BLaER1 (cell line): ENCODE measurements at regions not wholly inside any gene's neighbourhood (a gene's known extent, or its start where the extent isn't known, plus 50 kb on each side); places are given as distances from the start of the nearest gene placed in this dataset.
"Not testable (repeated sequence)": the region's sequence is repeated elsewhere in the genome, so short reads cannot be mapped to it uniquely, and the experiment has no call there.

Experiments
- H3K27ac ChIP-seq: shearing (Covaris generic); formaldehyde crosslinking; 2 replicates; pipeline ENCODE4 v1.8.1; 2022
- H3K27me3 ChIP-seq: shearing (Covaris generic); formaldehyde crosslinking; 2 replicates; pipeline ENCODE4 v1.8.1; 2022
- H3K36me3 ChIP-seq: shearing (Covaris generic); formaldehyde crosslinking; 2 replicates; pipeline ENCODE4 v1.8.1; 2022
- H3K4me1 ChIP-seq: shearing (Covaris generic); formaldehyde crosslinking; 2 replicates; pipeline ENCODE4 v1.8.1; 2022
- H3K4me2 ChIP-seq: shearing (Covaris generic); formaldehyde crosslinking; 2 replicates; pipeline ENCODE4 v1.8.1; 2022
- H3K4me3 ChIP-seq: shearing (Covaris generic); formaldehyde crosslinking; 2 replicates; pipeline ENCODE4 v1.8.1; 2022
- H3K9ac ChIP-seq: shearing (Covaris generic); formaldehyde crosslinking; 2 replicates; pipeline ENCODE4 v1.8.1; 2022
- H3K9me3 ChIP-seq: shearing (Covaris generic); formaldehyde crosslinking; 2 replicates; pipeline ENCODE4 v1.8.1; 2022
- H4K20me1 ChIP-seq: shearing (Covaris generic); formaldehyde crosslinking; 2 replicates; pipeline ENCODE4 v1.8.1; 2022
- Cebpa-rat ChIP-seq: shearing (Covaris generic); IDR thresholded peaks from 2 replicates; pipeline ENCODE4 v1.8.1; 2022

DNA sequence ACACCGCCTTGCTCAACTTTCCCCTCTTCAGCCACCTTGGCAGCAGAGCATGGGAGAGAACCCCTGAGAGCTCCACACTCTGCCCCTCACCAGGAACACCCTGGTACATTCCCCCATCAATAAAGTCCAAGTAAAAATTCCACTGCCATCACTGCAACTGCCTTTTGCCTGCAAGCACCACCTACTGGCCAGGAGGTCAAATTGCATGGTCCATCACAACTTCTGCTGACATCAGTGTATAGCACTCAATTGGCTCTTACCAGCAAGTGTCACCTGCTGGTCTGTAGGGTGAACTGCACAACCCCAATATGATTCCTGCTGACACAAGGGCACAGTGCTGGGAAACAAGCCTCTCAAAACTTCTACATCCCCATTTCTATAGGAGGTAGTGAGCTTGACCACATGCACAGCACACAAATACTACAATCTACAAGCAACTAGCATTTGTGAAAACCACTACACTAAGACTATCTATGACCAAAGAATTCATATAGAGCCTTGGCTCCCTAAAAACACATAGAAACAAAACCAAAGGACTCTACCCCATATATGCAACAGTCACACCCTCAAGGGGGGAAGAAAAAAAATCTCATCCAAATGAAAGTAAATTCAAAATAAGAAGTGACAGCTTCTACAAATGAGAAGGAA, 69.2 kb downstream of the FASLG start:
- Histone ChIP-seq H3K27me3 (no peaks in the 10 kb centered on the region), H3K9me3 (peaks cover 24% of the 10 kb centered on the region), H3K9ac (no peak overlapping the region)

DNA sequence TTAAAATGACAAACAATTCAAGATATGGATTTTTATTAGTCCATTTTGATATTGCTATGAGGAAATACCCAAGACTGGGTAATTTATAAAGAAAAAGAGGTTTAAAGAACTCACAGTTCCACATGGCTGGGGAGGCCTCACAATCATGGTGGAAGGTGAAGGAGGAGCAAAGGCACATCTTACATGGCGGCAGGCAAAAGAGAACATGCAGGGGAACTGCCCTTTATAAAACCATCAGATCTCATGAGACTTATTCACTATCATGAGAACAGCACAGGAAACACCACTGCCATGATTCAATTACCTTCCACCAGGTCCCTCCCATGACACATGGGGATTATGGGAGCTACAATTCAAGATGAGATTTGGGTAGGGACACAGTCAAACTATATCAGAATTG, 69.8 kb downstream of the FASLG start:
- not testable (repeated sequence) for H4K20me1 ChIP-seq, H3K4me2 ChIP-seq, H3K4me1 ChIP-seq, H3K36me3 ChIP-seq, H3K27ac ChIP-seq, H3K4me3 ChIP-seq, H3K9ac ChIP-seq, H3K27me3 ChIP-seq
- H3K9me3 ChIP-seq: peaks cover 24% of the 10 kb centered on the region

More for the DNA sequence above, 69.2 kb downstream of the FASLG start:
- Histone ChIP-seq H3K4me3 (no peak overlapping the region), H3K27ac (no peak overlapping the region), H3K4me1 (no peaks in the 10 kb centered on the region; the same call in 1 of the 2 replicates), H4K20me1 (no peaks in the 10 kb centered on the region), H3K36me3 (no peaks in the 10 kb centered on the region), H3K4me2 (no peak overlapping the region)
- TF ChIP-seq Cebpa-rat: no peak

DNA sequence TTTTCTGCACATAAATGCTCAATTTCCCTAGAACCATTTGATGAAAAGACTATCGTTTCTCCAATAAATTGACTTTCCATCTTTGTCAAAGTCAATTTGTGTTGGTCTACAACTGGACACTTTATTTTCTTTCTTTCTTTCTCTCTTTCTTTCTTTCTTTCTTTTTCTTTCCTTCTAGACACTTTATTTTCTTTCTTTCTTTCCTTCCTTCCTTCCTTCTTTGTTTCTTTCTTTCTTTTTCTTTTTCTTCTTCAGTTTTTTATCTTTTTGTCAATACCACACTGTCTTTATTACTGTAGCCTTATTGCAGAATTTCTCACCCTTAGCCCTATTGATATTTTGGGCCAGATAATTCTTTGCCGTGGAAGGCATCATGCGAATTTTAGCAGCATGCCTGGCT, 73.5 kb downstream of the FASLG start:
- Histone ChIP-seq H4K20me1 (no peaks in the 10 kb centered on the region), H3K27ac (no peak overlapping the region), H3K9me3 (peaks cover 24% of the 10 kb centered on the region), H3K4me3 (no peak overlapping the region), H3K4me2 (no peak overlapping the region), H3K4me1 (no peaks in the 10 kb centered on the region), H3K36me3 (no peaks in the 10 kb centered on the region), H3K27me3 (no peaks in the 10 kb centered on the region), H3K9ac (no peak overlapping the region)
- no peak for TF ChIP-seq Cebpa-rat

DNA sequence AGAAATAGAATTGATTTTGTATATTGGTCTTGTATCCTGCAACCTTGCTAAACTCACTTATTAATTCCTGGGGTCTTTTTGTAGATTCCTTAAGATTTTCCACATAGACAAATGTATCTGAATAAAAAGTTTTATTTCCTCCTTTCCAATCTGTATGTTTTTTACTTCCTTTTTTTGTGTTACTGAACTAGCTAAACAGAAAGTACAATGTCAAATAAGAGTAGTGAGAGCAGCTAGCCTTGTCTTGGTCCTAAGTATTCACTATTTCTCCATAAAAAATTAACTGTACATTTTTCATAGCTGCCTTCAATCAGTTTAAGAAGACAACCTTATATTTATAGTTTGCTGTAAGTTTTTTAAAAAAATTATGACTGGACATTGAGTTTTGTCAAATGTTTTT, 74.9 kb downstream of the FASLG start:
- Histone ChIP-seq H3K27ac (no peak overlapping the region), H3K9me3 (peaks cover 10% of the 10 kb centered on the region), H3K4me2 (no peak overlapping the region), H3K27me3 (no peaks in the 10 kb centered on the region), H4K20me1 (no peaks in the 10 kb centered on the region), H3K4me1 (no peaks in the 10 kb centered on the region), H3K4me3 (no peak overlapping the region), H3K36me3 (no peaks in the 10 kb centered on the region), H3K9ac (no peak overlapping the region)
- no peak for TF ChIP-seq Cebpa-rat

DNA sequence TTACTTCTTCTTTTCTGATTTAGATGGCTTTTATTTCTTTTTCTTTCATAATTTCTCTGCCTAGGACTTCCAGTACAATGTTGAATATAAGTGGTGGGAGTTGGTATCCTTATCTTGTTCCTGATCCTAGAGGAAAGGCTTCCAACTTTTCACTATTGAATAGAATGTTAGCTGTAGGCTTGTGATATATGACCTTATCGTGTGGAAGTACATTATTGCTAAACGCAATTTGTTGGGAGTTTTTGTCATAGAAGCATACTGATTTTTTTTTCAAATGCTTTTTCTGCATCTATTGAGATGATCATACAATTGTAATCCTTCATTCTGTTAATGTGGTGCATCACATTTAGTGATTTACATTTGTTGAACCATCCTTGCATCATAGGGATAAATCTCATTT, 79.5 kb downstream of the FASLG start:
- Histone ChIP-seq H3K9ac (no peak overlapping the region), H3K9me3 (no peaks in the 10 kb centered on the region), H3K4me2 (no peak overlapping the region), H3K4me1 (no peaks in the 10 kb centered on the region), H3K27ac (no peak overlapping the region), H4K20me1 (no peaks in the 10 kb centered on the region), H3K27me3 (no peaks in the 10 kb centered on the region), H3K36me3 (no peaks in the 10 kb centered on the region), H3K4me3 (no peak overlapping the region)
- no peak for TF ChIP-seq Cebpa-rat

DNA sequence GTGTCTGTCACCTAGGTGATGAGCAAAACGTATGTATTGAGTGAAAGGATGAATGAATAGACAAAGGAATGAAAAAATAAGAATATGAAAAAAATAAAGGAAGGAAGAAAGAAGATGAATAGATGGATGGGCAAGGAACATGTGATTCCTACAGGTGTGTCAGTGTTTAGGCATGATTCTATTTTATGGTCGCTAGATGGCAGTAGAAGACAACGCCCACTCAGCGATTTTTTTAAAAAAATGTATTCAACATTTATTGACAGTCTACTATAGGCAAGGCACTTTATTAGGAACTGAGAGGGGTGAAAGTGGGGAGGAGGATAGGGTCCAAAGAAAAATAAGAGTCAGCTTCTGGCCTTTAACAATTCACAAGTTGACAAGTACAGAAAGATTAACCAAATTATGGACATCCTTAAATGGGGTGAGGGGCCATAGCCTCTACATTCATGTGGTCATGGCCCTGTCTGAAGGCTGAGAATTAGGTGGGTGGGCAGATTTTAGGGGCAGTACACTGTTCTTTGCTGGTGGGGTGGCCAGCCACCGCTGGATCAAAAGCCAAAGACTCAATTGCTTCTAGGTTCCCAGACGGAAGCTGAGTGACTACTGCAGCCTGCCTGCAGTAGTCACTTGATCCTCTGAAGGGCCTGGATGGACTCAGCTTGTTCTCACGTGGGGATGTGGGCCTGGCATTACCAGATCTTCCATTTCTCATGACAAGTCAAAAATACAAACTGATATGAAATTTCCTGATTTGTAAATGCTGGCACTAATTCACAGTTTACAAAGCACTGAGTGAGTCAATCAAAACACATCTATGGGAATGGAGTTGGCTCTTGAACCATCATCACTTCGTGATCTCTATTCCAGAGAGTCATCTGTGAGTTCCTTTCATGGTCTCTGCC, 83.9 kb downstream of the FASLG start:
- no peaks in the 10 kb centered on the region for H3K9me3 ChIP-seq
- no peak overlapping the region for H3K27ac ChIP-seq
- peaks cover 32% of the 10 kb centered on the region for H3K4me1 ChIP-seq
- no peaks in the 10 kb centered on the region for H3K36me3 ChIP-seq
- no peak overlapping the region for H3K4me2 ChIP-seq
- TF ChIP-seq Cebpa-rat: no peak
- no peak overlapping the region for H3K9ac ChIP-seq
- no peak overlapping the region for H3K4me3 ChIP-seq
- no peaks in the 10 kb centered on the region for H3K27me3 ChIP-seq
- H4K20me1 ChIP-seq: no peaks in the 10 kb centered on the region

DNA sequence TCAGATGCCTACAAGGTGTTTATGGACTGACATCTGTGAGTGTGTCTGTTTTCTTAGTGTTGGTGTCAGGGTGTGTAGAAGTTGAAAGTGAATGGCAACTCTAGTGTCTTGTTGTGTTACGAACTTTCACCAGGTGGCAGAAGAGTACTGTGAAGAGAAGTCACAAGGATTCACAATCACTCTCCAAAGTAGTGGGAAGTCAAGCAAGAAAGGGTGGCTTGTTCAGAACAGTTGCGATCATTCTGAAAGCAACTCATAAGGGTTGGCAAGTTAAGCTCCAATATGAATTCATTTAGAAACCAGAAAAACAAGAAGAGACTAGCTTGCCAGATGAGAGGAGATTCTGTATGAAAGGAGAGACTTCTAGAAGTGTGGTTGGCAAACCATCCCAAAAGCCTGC, 86.1 kb downstream of the FASLG start:
- Histone ChIP-seq H4K20me1 (no peaks in the 10 kb centered on the region), H3K27ac (no peak overlapping the region), H3K4me2 (peak overlapping the region; percentile 64), H3K4me1 (peaks cover 32% of the 10 kb centered on the region), H3K9me3 (peaks cover 5% of the 10 kb centered on the region), H3K27me3 (no peaks in the 10 kb centered on the region), H3K4me3 (no peak overlapping the region), H3K9ac (no peak overlapping the region), H3K36me3 (no peaks in the 10 kb centered on the region)
- TF ChIP-seq Cebpa-rat: no peak

DNA sequence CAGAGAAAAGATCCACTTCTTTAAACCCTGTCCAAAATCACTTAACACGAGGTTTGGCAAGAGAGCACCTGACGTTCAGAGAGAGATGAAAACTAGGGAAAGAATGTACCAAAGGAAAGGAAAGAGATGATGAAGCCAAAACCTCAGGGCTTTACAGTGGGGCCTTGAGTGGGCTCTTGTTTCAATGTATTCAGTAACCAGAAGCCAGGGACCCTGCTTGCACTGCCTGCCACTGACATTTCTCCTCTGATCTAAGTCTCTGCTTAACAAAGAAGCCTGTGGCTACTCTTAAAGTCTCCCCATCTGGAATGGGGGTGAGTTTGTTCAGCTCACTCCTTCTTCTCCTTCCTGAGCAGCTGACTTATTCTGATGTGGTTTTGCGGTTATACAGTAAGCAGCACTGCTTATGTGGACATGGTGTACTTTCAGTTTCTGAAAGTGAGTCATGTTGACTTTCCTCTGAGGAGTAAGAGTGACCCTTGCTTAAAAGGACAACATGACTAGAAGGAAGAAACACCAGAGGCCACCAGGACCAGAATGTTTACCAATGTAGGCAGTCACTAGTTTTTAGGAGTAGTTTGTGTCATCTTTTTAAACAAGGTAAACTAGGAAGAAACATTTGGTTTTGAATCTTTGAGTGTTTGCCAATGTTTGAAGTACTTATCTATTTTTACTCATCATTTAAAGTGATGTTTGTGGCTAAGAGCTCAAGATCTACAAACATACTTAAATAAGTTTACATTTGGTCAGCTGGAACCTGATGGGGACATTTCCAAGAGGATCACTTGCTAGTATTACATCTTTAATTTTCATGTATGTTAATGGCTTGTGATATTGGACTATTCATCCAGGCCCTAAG, 87.4 kb downstream of the FASLG start:
- no peak for TF ChIP-seq Cebpa-rat
- Histone ChIP-seq H3K36me3 (no peaks in the 10 kb centered on the region), H4K20me1 (no peaks in the 10 kb centered on the region), H3K4me3 (no peak overlapping the region), H3K27ac (peak overlapping the region; percentile 59; the same call in 1 of the 2 replicates), H3K9ac (peak overlapping the region; percentile 25; the same call in 1 of the 2 replicates), H3K4me2 (peak overlapping the region; percentile 64), H3K4me1 (peaks cover 32% of the 10 kb centered on the region), H3K9me3 (peaks cover 5% of the 10 kb centered on the region), H3K27me3 (no peaks in the 10 kb centered on the region)

DNA sequence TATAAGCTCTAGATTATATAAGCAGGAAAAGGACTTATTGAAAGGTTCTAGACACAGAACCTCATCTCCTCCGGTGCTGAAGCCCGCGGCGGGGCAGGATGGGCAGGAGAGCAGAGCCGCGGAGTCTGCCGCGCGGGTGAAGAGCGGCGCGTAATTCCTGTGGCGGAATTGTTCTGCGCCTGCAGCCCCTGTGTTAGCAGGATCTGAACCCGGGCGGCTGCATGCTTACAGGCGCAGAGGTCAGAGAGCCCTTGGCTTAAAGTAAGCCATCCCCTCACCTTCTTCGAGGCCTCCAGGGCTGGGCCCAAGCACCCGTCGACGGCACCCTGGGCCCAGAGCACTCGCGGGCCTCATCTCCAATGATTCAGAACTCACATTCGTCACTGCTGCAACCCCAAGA, 89.3 kb downstream of the FASLG start:
- no peak overlapping the region for H3K4me3 ChIP-seq
- no peak overlapping the region for H3K4me2 ChIP-seq
- H3K27ac ChIP-seq: no peak overlapping the region
- H3K36me3 ChIP-seq: no peaks in the 10 kb centered on the region
- H3K9me3 ChIP-seq: peaks cover 5% of the 10 kb centered on the region
- no peaks in the 10 kb centered on the region for H4K20me1 ChIP-seq
- H3K27me3 ChIP-seq: no peaks in the 10 kb centered on the region
- peaks cover 32% of the 10 kb centered on the region for H3K4me1 ChIP-seq
- H3K9ac ChIP-seq: no peak overlapping the region
- no peak for TF ChIP-seq Cebpa-rat
